ENCODE measurements at regions not wholly inside any gene's neighbourhood (a gene's known extent, or its start where the extent isn't known, plus 50 kb on each side); places are given as distances from the start of the nearest gene placed in this dataset.
"Not testable (repeated sequence)": the region's sequence is repeated elsewhere in the genome, so short reads cannot be mapped to it uniquely, and the experiment has no call there.

DNA sequence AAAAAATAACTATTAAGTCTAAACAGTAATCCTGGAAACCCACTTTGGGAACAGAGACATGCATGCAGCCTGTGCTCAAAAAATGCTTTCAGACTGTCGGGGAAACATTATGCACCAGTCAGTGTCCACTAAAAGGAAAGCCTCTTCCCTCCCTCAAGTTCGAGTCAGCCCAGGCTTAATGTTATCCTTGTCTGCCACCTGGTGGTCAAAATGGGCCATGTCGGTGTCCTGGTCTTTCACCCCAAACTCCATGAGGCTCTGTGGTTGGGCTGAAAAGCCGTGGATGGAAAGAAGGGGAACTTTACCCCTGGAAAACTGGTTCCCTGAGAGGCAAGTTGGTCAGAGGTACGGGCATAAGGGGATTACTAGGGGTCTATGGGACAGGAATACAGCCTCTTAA, 88.4 kb upstream of the ZNF492 start:
- peak; percentile 5 for DNase-seq

DNA sequence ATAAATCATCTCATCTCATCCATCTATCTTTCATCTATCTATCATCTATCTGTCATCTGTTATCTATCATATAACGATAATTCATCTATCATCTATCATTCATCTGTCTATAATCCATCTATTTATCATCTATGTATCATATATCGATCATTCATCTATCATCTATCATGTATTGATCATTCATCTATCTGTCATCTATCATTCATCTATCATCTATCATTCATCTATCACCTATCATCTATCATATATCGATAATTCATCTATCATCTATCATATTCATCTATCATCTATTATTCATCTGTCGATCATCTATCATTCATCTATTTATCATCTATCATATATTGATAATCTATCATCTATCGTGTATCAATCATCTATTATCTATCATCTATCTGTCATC, 100.4 kb upstream of the ZNF492 start:
- DNase-seq, result no peak

GRCh38 chr19:22532388-22533300, 101.5 kb upstream of the ZNF492 start:
- no peak for DNase-seq

- DNase-seq, result no peak
These were observed 104.1 kb upstream of the ZNF492 start for GRCh38 chr19:22530042-22530441.

GRCh38 chr19:22528956-22529355, 105.2 kb upstream of the ZNF492 start:
- DNase-seq, result no peak

GRCh38 chr19:22527554-22527953, 105.4 kb upstream of the ZNF98 start:
- DNase-seq, result no peak

DNA sequence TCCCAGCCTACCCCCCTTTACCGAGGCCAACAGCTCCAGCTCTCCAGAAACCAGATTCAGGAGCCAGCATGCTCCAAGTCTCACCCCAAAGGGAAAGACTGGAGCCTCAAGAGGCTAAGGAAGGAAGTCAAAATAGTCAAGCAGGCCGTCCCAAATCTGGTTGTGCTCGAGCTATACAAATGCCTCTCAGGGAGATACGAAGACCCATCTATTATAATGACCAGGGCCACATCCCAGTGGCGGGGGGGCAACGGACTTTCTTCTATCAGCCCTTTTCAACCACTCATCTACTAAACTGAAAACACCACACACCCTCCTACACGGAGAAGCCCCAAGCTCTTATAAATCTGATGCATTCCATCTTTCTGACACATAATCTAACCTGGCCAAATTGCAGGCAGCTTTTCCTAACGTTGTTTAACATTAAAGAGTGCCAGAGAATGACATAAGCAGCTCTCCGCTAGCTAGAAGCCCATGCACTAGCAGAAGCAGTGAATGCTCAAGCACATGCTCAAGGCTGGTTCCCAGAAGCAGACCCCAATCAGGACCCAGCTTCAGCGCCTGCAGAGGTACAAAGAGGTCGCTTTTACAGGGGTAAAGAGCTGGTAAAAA, 104.6 kb upstream of the ZNF98 start:
- DNase-seq, result no peak

DNA sequence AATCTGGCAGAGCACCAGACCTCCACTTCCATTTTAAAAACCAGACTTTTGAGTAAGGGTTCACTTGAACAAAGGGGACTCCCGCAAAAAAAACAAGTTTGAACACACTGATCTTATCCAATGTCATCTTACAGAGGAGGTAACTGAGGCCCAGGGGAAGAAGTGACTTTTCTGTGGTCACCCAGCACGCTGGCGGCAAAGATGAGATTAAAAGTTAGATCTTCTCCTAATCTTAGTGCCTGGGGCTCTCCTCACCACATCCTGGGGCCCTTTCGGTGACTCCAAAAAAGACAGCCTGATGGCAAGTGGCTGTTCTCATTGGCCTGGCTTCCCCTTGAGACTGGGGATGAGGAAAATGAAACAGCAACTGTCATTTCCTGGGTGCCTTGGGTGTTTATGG, 101.8 kb upstream of the ZNF98 start:
- no peak for DNase-seq

DNA sequence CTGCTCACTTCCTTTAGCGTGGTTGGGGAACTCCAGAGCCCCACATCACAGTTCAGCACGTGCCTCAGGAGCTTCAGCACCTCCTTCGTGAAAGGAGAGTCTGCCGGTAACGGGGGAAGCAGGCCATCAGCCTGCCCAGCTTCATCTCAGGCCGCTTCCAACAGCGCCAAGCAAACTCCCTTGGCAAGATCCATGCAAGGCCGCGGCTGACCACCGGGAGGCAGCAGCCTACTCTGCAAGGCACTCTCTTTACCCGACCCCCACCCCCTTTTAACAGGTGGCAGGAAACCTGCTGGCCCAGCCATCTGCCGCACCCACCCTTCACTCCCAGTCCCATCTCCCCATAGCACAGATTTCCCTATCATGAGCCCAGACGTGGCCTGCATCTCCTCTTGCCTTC, 97.4 kb upstream of the ZNF98 start:
- DNase-seq, result not testable (repeated sequence)

GRCh38 chr19:22519152-22519551, 97.0 kb upstream of the ZNF98 start:
- DNase-seq, result no peak

DNA sequence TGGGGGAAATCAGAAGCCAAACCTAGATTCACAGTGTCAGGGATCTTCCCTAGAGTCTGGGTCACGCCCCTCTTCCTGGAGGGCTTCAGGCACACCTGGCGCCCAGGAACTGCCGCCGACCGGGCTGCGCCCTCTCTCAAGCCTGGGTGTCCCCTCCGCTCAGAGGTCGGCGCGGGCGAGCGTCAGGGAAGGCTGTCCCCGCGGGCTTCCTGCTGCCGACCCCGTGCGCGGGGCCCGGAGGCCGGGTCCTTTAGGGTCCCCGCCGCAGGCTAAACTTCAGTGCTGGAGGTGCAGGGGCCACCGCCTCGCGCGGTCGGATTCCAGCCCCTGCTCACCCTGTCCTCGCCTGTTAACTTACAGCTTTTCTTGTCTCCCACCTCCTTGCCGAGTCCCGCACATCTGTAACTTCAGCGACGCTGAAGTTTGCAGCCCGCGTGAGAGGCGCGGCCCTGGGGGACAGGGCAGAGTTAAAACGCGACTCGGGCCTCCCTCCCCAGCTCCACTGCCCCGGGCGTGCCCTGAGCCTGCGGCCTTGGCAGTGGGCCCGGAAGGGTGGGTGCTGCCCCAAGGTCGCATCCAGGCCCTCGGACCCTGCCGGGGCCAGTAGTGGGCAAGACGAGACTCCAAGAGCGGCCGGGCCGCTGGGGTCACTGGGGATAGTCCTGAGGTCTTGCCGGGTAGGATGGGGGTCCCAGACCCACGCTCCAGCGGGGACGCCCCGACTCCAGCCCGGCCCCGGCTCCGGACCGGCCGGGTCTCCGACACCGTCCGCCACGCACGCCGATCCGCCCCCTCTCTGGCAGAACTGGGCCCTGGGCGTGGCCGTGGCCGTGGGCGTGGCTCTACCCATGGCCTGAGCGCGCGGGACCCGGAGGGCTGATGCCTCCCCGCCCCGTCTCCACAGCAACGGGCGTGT, 95.6 kb upstream of the ZNF98 start:
- DNase-seq, result no peak

DNA sequence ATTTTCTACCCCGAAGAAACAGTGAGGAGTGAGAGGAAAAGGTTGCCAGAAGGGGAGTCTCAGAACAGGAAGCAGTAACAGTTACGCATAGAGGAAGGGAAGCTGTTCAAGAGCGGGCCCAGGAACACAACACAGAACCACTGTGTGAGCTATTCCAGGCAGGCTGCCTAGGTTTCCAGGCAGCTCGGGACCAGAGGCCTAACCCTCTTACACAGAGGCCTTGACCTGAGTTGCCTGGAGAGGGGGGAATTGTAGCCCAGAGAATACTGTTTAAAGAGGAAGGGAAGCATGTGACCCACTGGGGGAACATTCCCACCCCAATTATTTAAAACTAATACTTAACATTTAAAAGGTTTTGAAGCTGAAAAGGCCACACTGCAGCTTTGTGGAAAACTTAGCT, 93.3 kb upstream of the ZNF98 start:
- DNase-seq, result no peak

DNA sequence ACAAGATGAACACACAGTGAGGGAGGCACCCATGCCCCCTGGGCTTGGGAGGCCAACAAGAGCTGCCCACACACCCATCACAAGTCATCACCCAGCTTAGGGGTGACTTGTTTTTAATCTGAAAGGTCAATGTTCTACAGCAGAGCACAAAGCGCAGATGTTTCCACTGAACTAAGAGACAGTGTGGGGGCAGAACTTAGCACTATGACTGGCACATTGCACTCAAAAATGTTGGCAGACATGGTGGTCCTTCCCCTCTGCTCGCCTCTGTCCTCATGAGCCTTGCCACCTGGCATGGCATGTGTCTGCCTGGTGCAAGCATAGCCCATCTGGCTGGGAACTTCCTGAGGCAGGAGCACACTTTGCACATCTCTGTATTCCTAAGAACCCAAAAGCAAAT, 81.4 kb upstream of the ZNF98 start:
- no peak for DNase-seq

DNA sequence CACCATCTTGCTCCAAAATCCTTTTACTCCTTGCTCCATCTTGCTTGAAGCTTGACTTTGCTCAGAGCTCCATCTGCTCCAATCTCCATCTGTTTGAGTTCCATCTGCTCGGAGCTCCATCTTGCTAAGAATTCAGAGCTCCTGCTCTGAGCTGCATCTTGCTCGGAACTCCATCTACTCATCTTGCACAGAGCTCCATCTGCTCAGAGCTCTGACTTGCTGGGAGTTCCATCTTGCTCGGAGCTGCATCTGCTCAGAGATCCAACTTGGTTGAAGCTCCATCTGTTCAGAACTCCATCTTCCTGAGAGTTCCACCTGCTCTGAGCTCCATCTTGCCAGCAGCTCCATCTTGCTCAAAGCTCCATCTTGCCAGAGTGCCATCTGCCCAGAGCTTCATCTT, 80.6 kb upstream of the ZNF98 start:
- no peak for DNase-seq

DNA sequence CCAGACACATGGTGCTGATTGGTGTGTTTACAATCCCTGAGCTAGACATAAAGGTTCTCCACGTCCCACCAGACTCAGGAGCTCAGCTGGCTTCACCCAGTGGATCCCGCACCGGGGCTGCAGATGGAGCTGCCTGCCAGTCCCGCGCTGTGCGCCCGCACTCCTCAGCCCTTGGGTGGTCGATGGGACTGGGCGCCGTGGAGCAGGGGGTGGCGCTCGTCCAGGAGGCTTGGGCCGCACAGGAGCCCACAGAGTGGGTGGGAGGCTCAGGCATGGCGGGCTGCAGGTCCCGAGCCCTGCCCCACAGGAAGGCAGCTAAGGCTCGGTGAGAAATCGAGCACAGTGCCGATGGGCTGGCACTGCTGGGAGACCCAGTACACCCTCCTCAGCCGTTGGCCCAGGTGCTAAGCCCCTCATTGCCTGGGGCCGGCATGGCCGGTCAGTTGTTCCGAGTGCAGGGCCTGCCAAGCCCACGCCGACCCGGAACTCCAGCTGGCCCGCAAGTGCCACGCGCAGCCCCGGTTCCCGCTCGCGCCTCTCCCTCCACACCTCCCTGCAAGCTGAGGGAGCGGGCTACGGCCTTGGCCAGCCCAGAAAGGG, 76.8 kb upstream of the ZNF98 start:
- not testable (repeated sequence) for DNase-seq

- no peak for DNase-seq
These were observed 69.6 kb upstream of the ZNF98 start for GRCh38 chr19:22491746-22492145.

DNA sequence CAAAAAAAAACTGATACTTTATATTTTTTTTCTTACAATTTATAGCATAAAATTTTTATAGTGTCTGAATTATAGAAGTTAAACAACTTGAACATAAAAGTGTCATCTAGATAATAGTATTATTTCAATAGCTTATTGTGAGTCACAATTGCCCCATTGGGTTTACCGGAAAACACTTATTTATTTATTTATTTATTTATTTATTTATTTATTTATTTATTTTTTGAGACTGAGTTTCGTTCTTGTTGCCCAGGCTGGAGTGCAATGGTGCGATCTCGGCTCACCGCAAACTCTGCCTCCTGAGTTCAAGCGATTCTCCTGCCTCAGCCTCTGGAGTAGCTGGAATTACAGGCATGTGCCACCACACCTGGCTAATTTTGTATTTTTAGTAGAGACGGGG, 61.4 kb upstream of the ZNF98 start:
- not testable (repeated sequence) for DNase-seq

- no peak for DNase-seq
These were observed 50.1 kb upstream of the ZNF98 start for GRCh38 chr19:22472180-22472637.
